ENCODE measurements at regions not wholly inside any gene's neighbourhood (a gene's known extent, or its start where the extent isn't known, plus 50 kb on each side); places are given as distances from the start of the nearest gene placed in this dataset.

- DNase-seq, result no peak
These were observed 1253.9 kb downstream of the BRD1 start for GRCh38 chr22:48573766-48574165.

- no peak for DNase-seq
These were observed 1254.7 kb downstream of the BRD1 start for GRCh38 chr22:48572951-48573350.

GRCh38 chr22:48570912-48571311, 1256.8 kb downstream of the BRD1 start:
- DNase-seq, result no peak

- DNase-seq, result no peak
These were observed 1258.0 kb downstream of the BRD1 start for GRCh38 chr22:48569476-48570233.

- no peak for DNase-seq
These were observed 1258.8 kb downstream of the BRD1 start for GRCh38 chr22:48568736-48569330.

GRCh38 chr22:48567213-48567975, 1260.3 kb downstream of the BRD1 start:
- DNase-seq, result no peak

GRCh38 chr22:48566741-48567140, 1260.9 kb downstream of the BRD1 start:
- no peak for DNase-seq

- no peak for DNase-seq
These were observed 1261.7 kb downstream of the BRD1 start for GRCh38 chr22:48565901-48566501.

- DNase-seq, result no peak
These were observed 1262.7 kb downstream of the BRD1 start for GRCh38 chr22:48564995-48565394.

- no peak for DNase-seq
These were observed 1263.7 kb downstream of the BRD1 start for GRCh38 chr22:48563966-48564330.

- DNase-seq, result no peak
These were observed 1264.3 kb downstream of the BRD1 start for GRCh38 chr22:48563118-48563965.

GRCh38 chr22:48561676-48562075, 1266.0 kb downstream of the BRD1 start:
- no peak for DNase-seq

- DNase-seq, result no peak
These were observed 1266.8 kb downstream of the BRD1 start for GRCh38 chr22:48560836-48561235.

- DNase-seq, result no peak
These were observed 1267.3 kb downstream of the BRD1 start for GRCh38 chr22:48560389-48560751.

GRCh38 chr22:48559647-48560388, 1267.9 kb downstream of the BRD1 start:
- DNase-seq, result no peak

- no peak for DNase-seq
These were observed 1268.9 kb downstream of the BRD1 start for GRCh38 chr22:48558606-48559402.

GRCh38 chr22:48558016-48558415, 1269.7 kb downstream of the BRD1 start:
- DNase-seq, result no peak

- DNase-seq, result no peak
These were observed 1270.2 kb downstream of the BRD1 start for GRCh38 chr22:48557473-48557872.

GRCh38 chr22:48556751-48557150, 1270.9 kb downstream of the BRD1 start:
- no peak for DNase-seq

- DNase-seq, result no peak
These were observed 1271.5 kb downstream of the BRD1 start for GRCh38 chr22:48556222-48556621.

GRCh38 chr22:48555606-48556005, 1272.1 kb downstream of the BRD1 start:
- no peak for DNase-seq
